HFF-Myc (cell line): ENCODE measurements at regions not wholly inside any gene's neighbourhood (a gene's known extent, or its start where the extent isn't known, plus 50 kb on each side); places are given as distances from the start of the nearest gene placed in this dataset.

ENCODE experiments used
- DNase-seq: peaks from one replicate; pipeline ENCODE4 v3.0.0-alpha.2; 2011; ENCODE audit warnings: low read depth; ENCODE audit errors: extremely low read depth
- H3K4me3 ChIP-seq: replicated peaks from 2 replicates; pipeline ENCODE4 v1.5.1; 2011; ENCODE audit warnings: low read depth, mild to moderate bottlenecking, control low read depth, low read length
- TF ChIP-seq, protein P1 (sequence below): IDR thresholded peaks from 2 replicates; pipeline ENCODE4 v1.5.1; 2012; ENCODE audit warnings: mild to moderate bottlenecking, low read depth, low read length, control low read depth; ENCODE audit errors: missing control alignments

DNA sequence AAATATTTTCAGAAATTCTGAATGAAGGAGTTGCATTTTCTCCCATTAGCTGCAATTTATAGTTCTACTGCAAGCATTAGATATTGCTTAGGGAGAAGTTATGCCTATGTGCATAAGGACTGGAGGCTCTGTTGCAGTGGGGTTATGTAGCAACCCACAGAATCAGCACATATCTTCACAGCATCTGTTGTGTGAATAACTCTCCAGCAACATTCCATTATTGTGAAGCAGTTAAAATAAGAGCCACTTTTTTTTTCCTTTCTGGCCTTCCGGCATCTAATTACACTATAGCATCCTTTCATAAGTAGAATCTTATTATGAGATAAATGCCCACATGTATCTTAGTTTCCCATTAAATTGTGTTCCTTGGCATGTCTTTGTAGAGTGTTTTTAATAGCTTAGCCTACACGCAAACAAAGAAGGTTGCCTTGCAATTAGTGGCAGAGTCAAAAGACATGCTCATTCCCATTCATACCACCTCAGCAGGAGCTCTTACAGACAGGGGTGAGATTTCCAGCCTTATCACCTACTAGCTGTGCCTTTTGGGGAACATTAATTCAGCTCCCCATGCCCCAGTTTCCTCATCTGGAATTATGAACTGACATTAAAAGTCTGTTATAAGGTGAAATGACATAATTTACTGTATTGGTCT lies 596.0 kb upstream of the GOT2 start:
- no peak overlapping the region for H3K4me3 ChIP-seq
- DNase-seq = no peak
- TF ChIP-seq, protein P1, sequence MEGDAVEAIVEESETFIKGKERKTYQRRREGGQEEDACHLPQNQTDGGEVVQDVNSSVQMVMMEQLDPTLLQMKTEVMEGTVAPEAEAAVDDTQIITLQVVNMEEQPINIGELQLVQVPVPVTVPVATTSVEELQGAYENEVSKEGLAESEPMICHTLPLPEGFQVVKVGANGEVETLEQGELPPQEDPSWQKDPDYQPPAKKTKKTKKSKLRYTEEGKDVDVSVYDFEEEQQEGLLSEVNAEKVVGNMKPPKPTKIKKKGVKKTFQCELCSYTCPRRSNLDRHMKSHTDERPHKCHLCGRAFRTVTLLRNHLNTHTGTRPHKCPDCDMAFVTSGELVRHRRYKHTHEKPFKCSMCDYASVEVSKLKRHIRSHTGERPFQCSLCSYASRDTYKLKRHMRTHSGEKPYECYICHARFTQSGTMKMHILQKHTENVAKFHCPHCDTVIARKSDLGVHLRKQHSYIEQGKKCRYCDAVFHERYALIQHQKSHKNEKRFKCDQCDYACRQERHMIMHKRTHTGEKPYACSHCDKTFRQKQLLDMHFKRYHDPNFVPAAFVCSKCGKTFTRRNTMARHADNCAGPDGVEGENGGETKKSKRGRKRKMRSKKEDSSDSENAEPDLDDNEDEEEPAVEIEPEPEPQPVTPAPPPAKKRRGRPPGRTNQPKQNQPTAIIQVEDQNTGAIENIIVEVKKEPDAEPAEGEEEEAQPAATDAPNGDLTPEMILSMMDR = no peak

- DNase-seq = no peak
- H3K4me3 ChIP-seq = no peak overlapping the region
- TF ChIP-seq, protein P1 = no peak
Measured at GRCh38 chr16:59328961-59329360, 594.8 kb upstream of the GOT2 start.

DNA sequence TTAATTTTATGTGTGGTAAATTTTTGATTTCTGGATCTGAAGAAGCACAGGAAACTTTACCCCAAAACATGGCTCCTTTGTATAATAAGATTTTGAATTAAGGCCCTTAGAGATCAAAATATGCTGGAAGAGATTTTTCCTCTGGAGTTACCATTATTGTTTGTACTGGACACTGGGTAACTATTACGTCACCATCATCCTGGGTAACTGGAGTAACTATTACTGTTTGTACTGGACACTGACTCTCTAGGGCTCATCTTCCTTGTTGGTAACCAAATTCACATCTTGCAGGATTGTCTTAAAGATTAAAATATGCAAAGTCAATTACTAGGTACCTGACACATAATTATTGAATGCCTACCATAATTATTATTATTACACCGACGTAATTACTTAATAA lies 593.8 kb upstream of the GOT2 start:
- H3K4me3 ChIP-seq = no peak overlapping the region
- DNase-seq = no peak
- TF ChIP-seq, protein P1 = no peak

GRCh38 chr16:59326955-59327354 lies 592.8 kb upstream of the GOT2 start:
- no peak overlapping the region for H3K4me3 ChIP-seq
- TF ChIP-seq, protein P1 = no peak
- no peak for DNase-seq

DNA sequence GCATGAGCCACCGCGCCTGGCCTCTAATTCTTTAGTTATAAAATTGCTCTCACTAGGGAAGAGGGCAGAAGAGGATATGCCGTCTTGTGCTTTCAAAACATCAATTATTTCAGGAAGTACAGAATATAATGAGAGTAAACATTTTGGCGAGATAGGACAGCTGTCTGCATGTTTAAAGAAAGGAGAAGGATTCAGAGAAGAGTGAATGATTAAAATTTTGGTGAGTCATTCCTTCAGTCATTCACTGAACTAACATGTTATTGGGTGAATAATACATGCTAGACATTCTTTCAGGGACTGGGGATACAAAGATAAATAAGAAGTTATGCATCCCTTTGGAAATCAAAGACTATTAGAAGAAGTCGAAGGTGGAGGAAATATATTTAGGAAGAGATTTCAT lies 590.3 kb upstream of the GOT2 start:
- no peak for DNase-seq
- no peak overlapping the region for H3K4me3 ChIP-seq
- TF ChIP-seq, protein P1 = no peak

DNA sequence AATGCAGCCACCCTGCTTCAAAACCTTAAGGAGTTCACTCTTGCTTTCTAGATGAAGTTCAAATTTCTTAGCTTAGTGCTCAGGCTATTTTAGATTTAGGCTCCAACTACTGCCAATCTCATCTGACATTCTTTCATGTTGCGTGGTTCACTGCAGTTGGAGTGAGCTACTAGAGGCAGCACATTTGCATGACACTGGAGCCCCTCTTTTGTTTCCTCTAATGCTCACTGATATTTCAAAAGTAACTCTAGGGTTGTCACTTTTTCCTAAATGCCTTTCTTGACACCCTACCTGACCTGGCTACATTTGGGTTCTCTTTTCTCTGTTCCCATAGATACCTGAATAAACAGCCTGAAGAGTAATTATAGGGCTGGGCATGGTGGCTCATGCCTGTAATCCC lies 586.5 kb upstream of the GOT2 start:
- TF ChIP-seq, protein P1 = no peak
- DNase-seq = no peak
- H3K4me3 ChIP-seq = no peak overlapping the region

- no peak for DNase-seq
- TF ChIP-seq, protein P1 = no peak
- no peak overlapping the region for H3K4me3 ChIP-seq
Measured at GRCh38 chr16:59319871-59320270, 585.8 kb upstream of the GOT2 start.
